Fibroblast of pulmonary artery (primary cell): ENCODE measurements at regions not wholly inside any gene's neighbourhood (a gene's known extent, or its start where the extent isn't known, plus 50 kb on each side); places are given as distances from the start of the nearest gene placed in this dataset.

Source experiments
- DNase-seq: peaks from one replicate; pipeline ENCODE4 v3.0.0-alpha.2; 2010; ENCODE audit warnings: low read depth
- H3K4me3 ChIP-seq: replicated peaks from 2 replicates; pipeline ENCODE4 v1.5.1; 2011; ENCODE audit warnings: low read depth, mild to moderate bottlenecking, control low read depth, low read length, moderate library complexity
- CTCF ChIP-seq: IDR thresholded peaks from 2 replicates; pipeline ENCODE4 v1.5.1; 2011; ENCODE audit warnings: mild to moderate bottlenecking, control low read depth, low read length, inconsistent platforms; ENCODE audit errors: missing control alignments

GRCh38 chr3:106168962-106169750 lies 300.3 kb upstream of the CBLB start:
- no peak for TF ChIP-seq CTCF
- H3K4me3 ChIP-seq: no peak overlapping the region
- DNase-seq: no peak

GRCh38 chr3:106170636-106171035 lies 301.8 kb upstream of the CBLB start:
- H3K4me3 ChIP-seq: no peak overlapping the region
- no peak for DNase-seq
- TF ChIP-seq CTCF: no peak

DNA sequence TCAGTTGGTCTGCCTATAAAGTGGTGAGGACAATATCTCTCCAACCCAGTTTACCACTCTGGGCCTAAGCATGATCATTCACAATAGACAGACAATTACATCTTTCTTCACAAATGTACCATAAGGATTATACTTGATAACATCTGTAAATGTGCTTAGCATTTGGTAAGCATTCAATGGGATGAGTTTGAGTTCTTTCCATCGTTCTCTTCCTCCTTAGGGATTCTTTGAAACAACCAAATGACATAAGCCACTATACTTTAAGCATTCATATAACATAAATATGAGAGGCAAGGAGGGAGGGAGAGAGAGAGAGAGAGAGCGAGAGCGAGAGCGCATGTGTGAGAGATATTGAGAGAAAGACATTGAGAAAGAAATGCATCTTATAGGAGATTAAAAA lies 303.3 kb upstream of the CBLB start:
- DNase-seq: no peak
- H3K4me3 ChIP-seq: no peak overlapping the region
- TF ChIP-seq CTCF: no peak

GRCh38 chr3:106172780-106173179 lies 304.0 kb upstream of the CBLB start:
- TF ChIP-seq CTCF: no peak
- no peak for DNase-seq
- no peak overlapping the region for H3K4me3 ChIP-seq

DNA sequence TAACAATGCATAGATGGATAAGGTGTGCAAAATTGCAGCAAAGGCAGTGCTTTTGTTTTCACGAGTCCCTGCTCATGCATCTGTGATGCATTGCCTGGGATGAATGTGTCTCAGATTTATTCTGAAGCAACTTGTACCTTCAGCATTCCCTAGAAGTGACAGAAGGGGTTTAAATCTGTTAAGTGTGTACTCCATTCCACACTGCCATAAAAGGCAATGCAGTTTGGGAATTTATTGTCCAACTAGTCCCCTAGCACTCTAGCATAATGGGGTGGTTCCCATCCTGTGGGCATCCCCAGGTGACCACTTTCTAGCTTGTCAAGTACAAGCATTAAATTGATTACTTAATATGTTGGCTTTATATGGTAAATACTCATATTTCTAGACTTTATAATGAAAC lies 306.5 kb upstream of the CBLB start:
- H3K4me3 ChIP-seq: no peak overlapping the region

GRCh38 chr3:106176734-106177133 lies 307.9 kb upstream of the CBLB start:
- no peak overlapping the region for H3K4me3 ChIP-seq
- peak; percentile 33 for DNase-seq
- no peak for TF ChIP-seq CTCF

More for the DNA sequence above, 306.5 kb upstream of the CBLB start:
- no peak for DNase-seq
- no peak for TF ChIP-seq CTCF

DNA sequence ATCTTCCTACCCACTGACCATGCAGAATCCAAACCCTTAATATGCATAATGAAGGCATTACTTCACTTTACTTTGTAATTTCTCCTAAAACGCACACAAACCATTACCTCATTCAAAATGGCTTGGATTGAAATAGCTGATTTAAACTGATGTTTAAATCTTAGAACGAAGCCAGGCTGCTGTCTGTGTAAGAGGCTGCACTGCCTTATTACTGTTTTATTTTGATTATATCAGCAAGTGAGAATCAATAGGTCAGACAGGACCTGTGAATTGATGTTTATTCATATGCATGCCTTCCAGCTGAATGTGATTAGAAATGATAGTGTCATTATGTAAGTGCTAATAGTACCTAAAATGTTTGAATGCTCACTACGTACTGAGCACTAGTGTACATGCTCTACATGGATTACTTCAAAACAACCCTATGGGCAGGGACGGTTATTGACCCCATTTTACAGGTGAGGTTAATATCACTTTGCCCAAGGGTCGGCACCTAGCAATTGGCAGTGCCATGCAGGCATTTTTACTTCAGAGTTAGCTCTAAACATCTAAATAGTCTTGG lies 314.2 kb upstream of the CBLB start:
- no peak for TF ChIP-seq CTCF
- DNase-seq: no peak
- H3K4me3 ChIP-seq: no peak overlapping the region
